HG02571 (cell line): ENCODE measurements at regions not wholly inside any gene's neighbourhood (a gene's known extent, or its start where the extent isn't known, plus 50 kb on each side); places are given as distances from the start of the nearest gene placed in this dataset.
"Not testable (repeated sequence)": the region's sequence is repeated elsewhere in the genome, so short reads cannot be mapped to it uniquely, and the experiment has no call there.

Source experiments
- ATAC-seq: cut with Tn5 transposase; IDR thresholded peaks from one replicate; pipeline ENCODE4 v1.9.1; 2021; ENCODE audit warnings: mild to moderate bottlenecking, moderate library complexity; ENCODE audit not compliant: unreplicated experiment

DNA sequence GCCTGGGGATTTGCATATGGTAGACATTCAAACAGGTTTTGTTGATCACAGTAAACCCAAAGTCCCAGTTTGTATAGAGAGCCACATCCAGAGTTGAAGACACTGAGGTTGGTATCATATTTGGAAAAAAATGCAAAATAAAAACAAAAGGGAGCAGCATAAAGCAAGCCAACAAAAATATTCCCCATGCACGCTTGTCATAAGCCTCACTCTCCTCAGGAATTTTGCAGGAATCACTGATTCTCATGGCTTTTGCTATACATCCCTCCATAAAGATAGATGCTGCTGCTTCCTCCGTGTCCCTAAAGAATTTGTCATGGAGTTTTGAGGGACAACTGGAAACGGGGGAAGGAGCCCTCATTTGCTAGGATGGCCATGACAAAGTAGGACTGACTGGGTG lies 108.8 kb upstream of the TCF4 start:
- ATAC-seq: no peak

DNA sequence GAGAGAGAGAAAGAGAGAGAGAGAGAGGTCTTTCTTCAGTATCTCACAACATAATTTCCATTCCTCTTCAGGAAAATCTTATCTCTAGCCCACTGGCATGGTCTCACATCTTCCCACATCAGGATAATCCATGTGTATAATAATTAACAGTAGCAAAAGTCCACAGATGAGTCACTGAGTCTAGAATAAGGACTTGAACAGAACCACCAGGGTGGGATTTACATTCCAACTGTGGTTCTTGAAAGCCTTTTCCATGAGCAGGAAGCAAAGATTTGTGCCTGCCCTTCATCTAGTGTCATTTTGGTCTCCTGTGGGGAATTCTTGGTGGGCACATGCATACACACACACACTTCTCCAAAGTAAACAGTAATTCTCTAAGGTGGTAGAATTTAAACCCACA lies 107.1 kb upstream of the TCF4 start:
- no peak for ATAC-seq

DNA sequence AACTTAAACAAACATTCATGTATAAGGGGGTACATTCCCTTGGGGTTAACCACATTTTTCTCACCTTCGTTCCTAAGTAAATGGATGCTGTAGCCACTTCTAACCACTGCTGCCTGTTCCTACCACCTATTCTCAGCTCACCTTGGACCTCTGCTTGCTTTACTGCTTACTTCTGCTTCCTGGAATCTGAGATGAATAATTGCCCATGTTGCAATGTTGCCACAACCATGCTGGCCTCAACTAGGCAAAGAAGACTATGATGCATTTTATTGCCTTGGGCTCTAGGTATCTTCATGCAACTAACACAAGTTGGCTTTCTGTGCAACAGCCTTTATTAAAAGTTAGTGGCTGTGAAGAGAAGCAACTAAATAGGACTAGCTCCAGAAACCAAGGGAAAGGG lies 106.3 kb upstream of the TCF4 start:
- no peak for ATAC-seq

DNA sequence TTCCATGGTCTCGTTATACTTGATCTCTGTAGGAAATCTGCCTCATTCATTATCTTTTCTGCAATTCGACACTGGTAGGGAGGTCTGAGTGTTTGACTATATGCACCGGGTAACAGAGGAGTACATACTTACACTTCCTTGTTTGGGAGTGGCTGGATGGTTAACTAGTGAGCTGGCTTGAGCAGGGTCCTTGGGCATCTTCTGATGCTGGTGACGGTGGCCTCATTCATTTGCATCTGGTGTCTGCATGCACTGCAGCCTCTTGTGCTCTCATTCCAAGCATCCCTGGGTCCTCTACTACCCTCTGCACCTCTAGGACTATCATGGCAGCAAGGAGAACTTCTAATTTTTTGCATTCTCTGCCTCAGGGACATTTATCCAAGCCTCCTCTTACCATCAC lies 100.0 kb upstream of the TCF4 start:
- ATAC-seq: no peak

DNA sequence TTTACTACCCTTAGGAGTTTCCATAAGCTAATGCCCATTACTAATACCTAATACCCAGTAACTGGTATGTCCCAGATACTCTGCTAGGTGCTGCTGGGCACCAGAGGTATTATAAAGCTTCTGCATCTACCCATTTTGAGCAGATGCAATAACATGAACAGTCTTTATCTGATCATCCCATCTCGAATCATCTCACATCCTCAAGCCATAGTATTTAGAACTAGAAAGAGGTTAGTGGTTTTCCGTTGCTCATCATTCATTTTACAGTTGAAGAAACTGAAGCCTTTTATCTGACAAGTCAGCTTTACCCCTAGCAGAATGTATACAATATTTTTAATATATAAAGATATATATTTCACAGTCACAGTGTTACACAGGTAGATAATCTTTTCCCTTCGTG lies 99.1 kb upstream of the TCF4 start:
- no peak for ATAC-seq

DNA sequence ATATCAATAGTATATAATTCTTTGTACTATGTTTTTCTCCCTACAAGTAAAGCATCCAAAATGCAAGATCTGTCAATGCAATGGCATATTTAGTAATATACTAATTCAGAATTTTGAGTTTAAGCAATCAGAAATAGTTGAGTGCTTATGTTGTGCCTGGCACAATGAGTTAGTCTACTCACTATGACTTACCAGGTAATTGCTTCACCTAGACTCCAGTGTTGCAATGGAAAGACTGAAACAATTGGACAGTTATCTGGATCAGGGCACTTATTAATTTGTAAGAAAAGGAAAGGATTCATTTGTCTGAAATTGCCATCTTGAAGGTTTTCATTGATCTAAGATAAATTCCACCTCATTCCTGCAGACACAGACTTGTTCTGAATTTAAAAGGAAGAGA lies 97.6 kb upstream of the TCF4 start:
- no peak for ATAC-seq

DNA sequence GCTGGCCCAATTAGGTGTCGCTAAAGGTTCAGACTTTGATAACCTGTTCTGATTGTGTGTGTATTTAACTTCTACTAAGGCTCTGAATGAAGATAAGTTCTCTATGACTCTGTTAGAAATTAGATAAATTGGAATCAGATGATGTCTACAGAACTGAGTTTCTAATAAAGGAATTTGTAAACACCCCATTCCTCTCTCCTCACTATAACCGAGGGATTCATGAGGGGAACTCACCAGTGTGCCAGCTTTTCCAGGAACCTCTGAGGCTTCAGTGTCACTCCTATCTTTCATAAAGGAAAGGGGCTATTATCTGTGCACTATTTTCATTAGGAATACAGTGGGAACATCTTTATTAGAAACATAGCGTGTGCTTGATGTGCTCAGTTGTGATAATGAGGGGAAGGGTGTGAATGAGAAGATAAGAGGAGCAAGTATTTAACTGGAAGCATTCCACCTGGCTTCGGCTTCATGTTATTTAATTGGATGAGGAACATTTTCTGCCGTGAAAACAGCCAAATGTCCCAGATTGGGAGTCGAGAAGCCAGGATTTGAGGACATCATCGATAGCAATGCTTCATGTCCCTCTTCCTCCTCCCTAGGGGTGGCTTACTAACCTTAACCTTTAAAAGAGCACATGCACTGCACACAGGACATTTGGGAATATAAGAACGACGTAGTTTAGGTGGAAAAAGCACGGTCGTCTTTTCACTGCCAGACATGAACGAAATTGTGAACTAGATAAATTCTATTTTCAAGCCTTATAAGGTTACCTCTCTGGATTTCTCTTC lies 84.8 kb upstream of the TCF4 start:
- no peak for ATAC-seq

DNA sequence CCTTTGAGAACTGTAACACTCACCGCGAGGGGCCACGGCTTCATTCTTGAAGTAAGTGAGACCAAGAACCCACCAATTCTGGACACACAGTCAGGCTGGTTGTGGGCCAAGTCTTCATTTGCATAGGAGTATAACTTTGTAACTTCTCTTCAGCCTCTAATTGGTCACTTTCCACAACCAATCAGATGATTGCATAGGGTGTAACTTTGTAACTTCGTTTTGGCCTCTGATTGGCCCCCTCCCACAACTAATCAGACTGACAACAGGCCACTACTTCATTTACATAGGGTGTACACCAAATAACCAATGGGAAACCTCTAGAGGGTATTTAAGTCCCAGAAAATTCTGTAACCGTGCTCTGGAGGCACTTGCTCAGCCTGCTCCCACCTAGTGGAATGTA lies 77.5 kb upstream of the TCF4 start:
- ATAC-seq: no peak

DNA sequence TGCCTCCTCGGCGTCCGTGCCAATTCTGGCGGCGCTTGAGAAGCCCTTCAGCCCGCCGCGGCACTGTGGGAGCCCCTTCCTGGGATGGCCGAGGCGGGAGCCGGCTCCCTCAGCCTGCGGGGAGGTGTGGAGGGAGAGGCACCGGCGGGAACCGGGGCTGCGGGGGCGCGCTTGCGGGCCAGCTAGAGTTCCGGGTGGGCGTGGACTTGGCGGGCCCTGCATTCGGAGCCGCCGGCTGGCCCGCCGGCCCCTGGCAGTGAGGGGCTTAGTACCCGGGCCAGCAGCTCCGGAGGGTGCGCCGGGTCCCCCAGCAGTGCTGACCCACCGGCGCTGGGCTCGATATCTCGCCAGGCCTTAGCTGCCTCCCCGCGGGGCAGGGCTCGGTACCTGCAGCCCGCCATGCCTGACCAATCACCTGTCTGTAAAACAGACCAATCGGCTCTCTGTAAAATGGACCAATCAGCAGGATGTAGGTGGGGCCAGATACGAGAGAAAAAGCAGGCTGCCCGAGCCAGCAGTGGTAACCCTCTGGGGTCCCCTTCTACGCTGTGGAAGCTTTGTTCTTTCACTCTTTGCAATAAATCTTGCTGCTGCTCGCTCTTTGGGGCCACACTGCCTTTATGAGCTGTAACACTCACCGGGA lies 76.9 kb upstream of the TCF4 start:
- not testable (repeated sequence) for ATAC-seq

DNA sequence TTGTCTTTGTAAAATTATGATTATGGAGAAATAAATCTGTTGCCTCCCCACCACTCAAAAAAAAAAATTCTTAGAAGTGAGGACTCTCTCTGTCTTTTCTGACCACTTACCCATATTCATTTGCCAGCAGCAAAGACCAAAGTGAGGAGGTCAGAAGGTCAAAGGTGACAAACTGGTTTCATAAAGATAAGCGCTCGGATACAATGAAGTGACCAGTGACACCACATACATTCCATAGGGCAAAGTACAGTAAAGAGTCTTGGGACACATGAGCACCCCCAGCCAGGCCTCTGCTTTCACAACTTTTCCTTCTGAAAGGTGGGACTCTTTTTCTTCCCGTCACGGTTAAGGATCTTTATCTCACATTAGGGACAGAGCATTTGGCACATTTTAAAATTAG lies 75.9 kb upstream of the TCF4 start:
- ATAC-seq: no peak

DNA sequence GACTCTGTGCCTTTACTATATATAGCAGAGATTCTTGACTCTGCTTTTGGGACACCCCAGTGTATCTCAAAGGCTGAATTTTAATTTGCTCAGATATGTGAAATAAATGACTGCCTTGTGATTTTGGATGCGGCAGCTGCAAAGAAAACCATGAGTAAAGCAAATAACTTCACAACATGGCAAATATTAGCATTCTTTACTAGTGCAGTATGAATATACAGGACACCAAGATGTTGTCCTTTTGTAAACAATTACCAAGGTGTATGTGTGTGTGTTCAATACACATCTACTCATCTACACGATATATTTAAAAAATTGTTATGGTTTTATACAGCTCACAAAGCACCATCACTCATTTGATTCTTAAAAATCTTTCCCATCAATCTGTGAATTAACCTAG lies 70.6 kb upstream of the TCF4 start:
- ATAC-seq: no peak

DNA sequence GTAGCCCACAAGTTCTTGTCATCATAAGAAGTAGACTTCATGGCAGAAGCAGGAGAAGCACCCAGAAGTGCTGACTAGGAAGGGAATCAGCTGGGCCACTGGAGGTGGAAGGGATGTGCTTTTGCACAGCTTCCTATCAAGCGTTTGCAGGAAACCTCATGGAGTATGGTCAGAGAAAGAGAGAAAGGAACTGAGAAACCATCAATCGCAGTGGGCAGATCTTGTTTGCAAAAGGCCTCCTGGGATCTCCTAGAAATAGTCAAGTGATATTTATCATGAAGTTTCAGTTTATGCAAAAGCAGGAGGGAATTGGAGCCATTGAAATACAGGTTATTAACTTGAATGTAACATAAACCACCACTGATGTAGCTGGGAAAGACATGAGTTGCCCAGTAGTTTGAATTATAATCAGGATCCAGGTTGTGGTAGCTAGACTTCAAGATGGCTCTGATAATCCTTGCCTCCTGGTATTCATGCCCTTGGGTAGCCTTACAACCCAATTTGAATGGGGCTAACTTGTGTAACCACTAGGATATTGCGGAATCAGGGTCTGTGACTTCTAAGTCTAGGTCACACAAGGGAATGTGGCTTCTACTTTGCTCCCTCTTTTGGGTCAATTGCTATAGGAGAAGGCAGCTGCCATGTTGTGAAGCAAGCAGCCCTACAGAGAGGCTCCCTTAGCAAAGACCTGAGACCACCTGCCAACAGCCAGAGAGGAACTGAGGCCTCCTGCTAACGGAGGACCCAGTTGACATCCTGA lies 69.8 kb upstream of the TCF4 start:
- no peak for ATAC-seq

DNA sequence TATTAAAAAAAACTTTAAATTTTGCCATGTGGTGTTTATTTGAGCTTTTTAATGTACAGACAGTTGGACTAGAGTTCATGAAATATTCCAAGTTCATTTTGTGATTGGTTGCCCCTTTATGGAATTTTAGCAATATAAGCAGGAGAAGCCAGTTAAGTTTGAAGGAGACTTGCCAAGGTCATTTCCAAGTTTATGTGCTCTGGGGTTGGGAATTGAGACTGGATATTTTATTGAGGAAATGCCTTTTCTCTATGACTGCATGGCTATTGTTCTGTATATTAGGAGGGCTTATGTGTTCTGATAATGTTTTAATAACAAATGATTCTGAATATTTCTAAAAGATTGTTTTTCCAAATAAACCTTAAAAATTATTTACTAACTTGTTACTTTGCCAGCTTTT lies 67.0 kb upstream of the TCF4 start:
- ATAC-seq: no peak

DNA sequence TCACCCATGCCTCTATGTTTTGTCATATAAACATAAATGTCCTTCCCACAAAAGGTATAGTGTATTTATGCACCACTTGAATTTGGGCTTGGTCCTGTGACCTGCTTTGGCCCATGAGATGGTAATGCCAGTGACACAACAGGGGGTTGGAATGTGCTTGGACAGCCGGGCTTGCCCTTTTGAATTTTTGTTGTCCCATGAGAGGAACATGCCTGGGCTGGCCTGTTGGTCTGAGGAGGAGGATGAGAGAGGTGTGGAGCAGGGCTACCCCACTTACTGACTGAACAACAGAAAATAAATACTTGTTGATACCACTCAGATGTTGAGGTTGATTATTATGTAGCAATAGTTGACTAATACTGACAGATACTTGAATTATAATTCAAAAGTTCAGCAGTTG lies 63.2 kb upstream of the TCF4 start:
- ATAC-seq: no peak

DNA sequence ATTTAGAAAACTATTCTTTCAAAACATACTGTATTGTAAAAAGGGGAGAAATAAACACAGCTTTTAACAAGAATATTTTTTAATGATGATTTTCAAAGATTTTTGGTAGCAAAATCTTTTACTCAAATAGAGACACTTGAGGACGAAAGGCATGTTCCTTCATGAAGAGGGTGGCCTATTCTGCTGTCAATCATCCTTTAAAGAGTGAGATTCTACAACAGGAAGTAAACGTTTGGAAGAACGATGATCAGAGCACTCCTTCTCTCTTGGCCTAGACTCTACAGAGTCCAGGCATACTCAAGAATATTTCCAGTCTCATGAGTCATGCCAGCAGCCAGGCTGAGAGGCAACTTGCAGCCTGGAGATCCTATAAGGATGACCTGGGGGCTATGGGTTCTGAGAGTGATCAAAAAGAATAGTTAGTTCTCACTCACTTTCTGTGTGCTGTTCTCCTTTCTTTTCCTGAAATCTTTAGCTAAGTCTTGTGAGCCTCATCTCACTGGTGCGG lies 62.4 kb upstream of the TCF4 start:
- ATAC-seq: no peak

DNA sequence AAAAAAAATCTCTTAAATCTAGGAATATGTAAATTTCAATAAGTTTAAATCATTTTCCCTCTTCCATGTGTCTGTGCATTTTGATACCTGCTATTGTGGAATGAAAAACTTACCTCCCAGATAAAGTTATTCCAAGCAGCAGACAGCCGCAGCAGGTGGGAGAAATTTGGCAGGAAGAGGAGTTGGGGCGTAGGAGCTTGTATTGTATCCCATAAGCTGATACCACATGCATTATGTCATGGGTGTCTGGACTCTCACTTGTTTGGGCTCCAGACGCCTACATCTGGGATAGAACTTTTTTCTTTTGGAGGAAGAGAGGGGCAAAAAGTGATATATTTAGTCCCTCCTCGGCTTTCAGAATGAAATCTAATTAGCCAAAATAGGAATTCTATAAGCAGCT lies 59.3 kb upstream of the TCF4 start:
- no peak for ATAC-seq

DNA sequence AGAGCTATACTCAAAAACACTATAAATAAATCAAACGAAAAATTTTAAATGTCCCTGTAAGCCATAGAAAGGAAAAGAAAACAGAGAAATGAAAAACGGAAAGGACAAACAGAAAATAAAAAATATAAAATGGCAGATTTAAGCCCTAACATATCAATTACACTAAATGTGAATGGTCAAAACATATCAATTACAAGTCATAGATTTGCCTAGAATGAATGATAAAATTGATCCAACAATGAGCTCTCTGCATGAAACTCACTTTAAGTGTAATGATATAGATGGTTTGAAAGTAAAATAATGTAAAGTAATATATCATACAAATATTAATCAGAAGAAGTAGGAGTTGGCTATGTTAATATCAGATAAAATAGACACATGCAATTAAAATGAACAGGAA lies 54.2 kb upstream of the TCF4 start:
- no peak for ATAC-seq

DNA sequence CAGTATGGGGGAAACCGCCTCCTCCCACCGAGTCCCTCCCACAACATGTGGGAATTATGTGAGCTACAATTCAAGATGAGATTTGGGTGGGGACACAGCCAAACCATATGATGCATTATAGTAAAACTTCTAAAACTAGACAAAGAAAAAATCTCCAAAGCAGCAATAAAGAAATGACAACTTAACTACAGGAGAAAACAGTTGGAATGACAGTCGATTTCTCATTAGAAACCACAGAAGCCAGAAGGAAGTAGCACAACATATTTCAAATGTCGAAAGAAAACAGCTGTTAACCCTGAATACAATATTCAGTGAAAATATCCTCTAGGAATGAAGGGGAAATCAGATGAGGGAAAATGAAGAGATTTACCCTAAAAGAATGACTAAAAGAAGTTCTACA lies 53.5 kb upstream of the TCF4 start:
- ATAC-seq: no peak
